Dendritic cell treated with granulocyte-macrophage colony-stimulating factor and Interleukin-4, amounts not matched to agents 40 ng/mL and 50 ng/mL, for 4 days (primary cell): ENCODE measurements at regions not wholly inside any gene's neighbourhood (a gene's known extent, or its start where the extent isn't known, plus 50 kb on each side); places are given as distances from the start of the nearest gene placed in this dataset.

Source experiments
- H3K27ac Mint-ChIP-seq: one replicate; pipeline ENCODE4 v1.8.0; 2022; ENCODE audit warnings: mild to moderate bottlenecking, mixed read lengths
- H3K27me3 Mint-ChIP-seq: one replicate; pipeline ENCODE4 v1.8.0; 2022; ENCODE audit warnings: mild to moderate bottlenecking, mixed read lengths
- H3K36me3 Mint-ChIP-seq: one replicate; pipeline ENCODE4 v1.8.0; 2022; ENCODE audit warnings: low read depth, mixed read lengths
- H3K4me1 Mint-ChIP-seq: one replicate; pipeline ENCODE4 v1.8.0; 2022; ENCODE audit warnings: low read depth, mixed read lengths
- H3K4me3 Mint-ChIP-seq: one replicate; pipeline ENCODE4 v1.8.0; 2022; ENCODE audit warnings: mild to moderate bottlenecking, moderate library complexity, mixed read lengths
- H3K9me3 Mint-ChIP-seq: one replicate; pipeline ENCODE4 v1.8.0; 2022; ENCODE audit warnings: mixed read lengths
- intact Hi-C: fragments of 100-400 bp; cut with micrococcal nuclease; formaldehyde crosslinking; loops from one replicate; pipeline ENCODE4 v1.15.0; 2022

DNA sequence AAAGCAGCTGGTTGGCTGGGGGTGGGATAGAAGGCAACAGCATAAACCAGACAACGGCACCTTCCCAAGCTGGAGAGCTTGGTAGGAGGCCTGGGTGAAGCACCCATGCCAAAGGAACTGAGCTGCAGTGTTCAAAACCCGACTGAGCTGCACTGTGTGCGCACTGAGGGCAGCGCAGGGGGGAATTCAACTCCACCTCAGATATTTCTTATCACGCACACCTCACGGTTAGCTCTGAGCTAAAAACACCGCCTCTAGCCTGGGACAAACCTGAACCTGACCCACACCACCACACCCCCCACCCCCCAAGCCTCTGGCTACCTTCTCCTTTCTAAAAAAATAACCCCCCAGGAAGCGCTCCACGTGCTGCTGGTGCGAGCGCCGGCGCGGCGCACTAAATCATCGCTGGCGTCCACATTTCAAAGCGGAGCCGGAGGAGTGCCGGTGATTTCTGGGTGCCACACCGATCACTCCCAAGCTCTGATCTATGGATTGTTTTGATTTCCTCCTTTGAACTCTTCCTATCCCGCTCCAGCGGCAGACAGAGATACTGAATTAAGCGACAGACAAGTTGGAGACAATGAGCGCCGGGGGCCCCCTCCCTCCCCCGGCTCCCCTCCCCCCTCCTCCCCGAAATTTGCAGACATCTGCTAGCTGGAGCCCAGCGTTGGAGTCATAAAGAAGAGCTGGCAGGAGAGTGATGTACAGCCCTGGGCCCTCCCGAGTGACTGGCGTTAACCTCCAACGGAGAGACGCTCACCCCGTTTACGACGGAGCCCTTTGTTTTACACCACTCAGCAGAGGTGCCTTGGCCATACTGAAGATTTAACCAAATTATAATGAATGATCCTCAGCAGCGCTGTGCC is 85.0 kb downstream of the NOG start:
- intact Hi-C loops: no loop called here
- Mint-ChIP-seq H3K9me3 (no peaks in the 10 kb centered on the region), H3K4me1 (peaks cover 16% of the 10 kb centered on the region), H3K27ac (no peak overlapping the region), H3K27me3 (peaks cover 41% of the 10 kb centered on the region), H3K4me3 (peak overlapping the region; percentile 49), H3K36me3 (no peaks in the 10 kb centered on the region)

DNA sequence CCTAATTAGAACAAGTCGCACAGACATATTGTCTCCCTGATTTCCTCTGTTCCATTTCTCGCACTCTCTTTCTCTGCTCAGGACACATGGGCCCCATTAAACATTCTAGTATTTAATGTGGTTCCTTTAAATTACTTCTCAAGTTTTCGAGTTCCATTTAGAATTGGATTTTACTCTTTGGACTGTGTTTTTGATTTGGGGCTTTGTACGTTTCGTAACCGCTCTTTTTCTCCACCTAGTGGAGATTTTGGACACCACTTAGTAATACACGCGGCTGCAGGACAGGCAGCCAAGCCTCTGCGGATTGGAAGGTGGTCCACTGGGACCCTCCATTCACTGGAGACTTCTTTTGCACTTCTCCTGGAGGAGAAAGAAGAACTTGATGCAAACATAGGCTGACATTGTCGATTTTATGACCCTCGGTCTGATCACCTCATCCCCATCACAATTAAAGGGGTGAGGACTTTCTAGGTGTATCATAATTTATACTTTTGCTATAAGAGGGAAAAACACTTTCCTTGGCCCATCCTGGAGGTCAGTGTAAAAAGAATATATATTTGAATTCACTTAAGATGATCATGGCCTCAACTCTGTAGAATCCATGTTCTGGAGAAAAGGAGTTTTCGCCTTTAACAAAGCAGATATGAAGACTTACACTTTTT is 85.7 kb downstream of the NOG start:
- H3K4me1 Mint-ChIP-seq: peaks cover 16% of the 10 kb centered on the region
- intact Hi-C loops: no loop called here
- no peaks in the 10 kb centered on the region for H3K36me3 Mint-ChIP-seq
- H3K27me3 Mint-ChIP-seq: peaks cover 41% of the 10 kb centered on the region
- H3K27ac Mint-ChIP-seq: no peak overlapping the region
- no peaks in the 10 kb centered on the region for H3K9me3 Mint-ChIP-seq
- H3K4me3 Mint-ChIP-seq: peak overlapping the region; percentile 48

GRCh38 chr17:56679777-56680422 is 86.4 kb downstream of the NOG start:
- no peaks in the 10 kb centered on the region for H3K9me3 Mint-ChIP-seq
- peaks cover 39% of the 10 kb centered on the region for H3K27me3 Mint-ChIP-seq
- no peaks in the 10 kb centered on the region for H3K36me3 Mint-ChIP-seq
- no peak overlapping the region for H3K27ac Mint-ChIP-seq
- H3K4me3 Mint-ChIP-seq: no peak overlapping the region
- intact Hi-C loops: loop anchor here (10.0 kb wide), 1 partner anchor 175 kb away; no protein-coding TSS in a partner anchor
- peaks cover 12% of the 10 kb centered on the region for H3K4me1 Mint-ChIP-seq

DNA sequence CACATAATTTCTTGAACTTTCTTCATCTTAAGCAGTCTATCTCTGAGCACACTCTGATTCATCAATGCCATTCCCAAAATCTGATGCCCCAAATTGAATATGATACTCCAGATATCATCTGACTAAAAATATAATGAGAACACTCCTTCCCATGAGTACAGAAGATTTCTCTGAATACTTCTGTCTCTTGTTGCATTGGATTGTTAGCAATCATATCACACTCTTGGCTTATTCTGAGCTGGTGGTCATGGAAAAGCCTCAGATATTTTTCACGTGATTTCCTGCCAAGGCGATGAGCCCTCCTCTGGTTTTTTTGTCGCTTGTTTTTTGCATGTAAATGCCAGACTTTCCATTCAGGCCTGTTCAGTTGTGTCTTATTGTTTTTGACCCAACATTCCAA is 87.2 kb downstream of the NOG start:
- no peaks in the 10 kb centered on the region for H3K9me3 Mint-ChIP-seq
- no peaks in the 10 kb centered on the region for H3K36me3 Mint-ChIP-seq
- peaks cover 37% of the 10 kb centered on the region for H3K27me3 Mint-ChIP-seq
- intact Hi-C loops: loop anchor here (10.0 kb wide), 1 partner anchor 176 kb away; no protein-coding TSS in a partner anchor
- no peak overlapping the region for H3K4me3 Mint-ChIP-seq
- H3K4me1 Mint-ChIP-seq: peaks cover 10% of the 10 kb centered on the region
- no peak overlapping the region for H3K27ac Mint-ChIP-seq

DNA sequence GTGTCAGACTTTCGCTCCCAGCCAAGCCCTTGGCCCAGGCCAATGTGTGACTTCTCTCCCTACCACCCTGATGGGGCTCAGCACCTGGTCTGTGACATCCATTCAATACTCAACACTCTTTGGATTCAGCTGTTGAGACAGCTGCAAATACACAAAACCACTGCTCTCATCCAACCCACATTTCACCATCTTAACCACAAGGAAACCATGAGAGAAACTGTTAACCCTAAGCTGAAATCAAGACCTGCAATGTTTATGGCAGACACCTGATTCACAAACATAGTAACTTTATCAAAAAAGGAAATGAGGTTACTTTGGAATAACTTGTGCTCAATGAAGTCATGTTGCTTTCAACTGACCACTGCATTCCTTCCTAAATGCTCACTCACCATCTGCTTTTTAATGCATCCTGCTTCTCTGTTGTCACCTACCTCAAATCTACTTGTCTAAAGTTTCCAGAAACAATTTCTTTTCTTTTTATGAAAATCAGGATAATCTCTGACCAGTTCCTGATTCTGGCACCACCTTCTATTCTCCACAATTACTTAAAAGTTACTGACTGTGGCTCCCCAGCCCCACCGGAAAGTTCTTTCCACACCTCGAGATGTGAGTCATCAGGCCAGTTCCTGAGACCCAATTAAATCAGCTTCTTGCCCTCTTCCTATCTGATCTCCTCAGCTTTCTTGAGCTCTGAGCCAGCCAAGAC is 88.2 kb downstream of the NOG start:
- H3K4me3 Mint-ChIP-seq: no peak overlapping the region
- no peak overlapping the region for H3K27ac Mint-ChIP-seq
- intact Hi-C loops: loop anchor here (10.0 kb wide), 1 partner anchor 177 kb away; no protein-coding TSS in a partner anchor
- H3K36me3 Mint-ChIP-seq: no peaks in the 10 kb centered on the region
- H3K4me1 Mint-ChIP-seq: peaks cover 10% of the 10 kb centered on the region
- H3K9me3 Mint-ChIP-seq: no peaks in the 10 kb centered on the region
- H3K27me3 Mint-ChIP-seq: peaks cover 33% of the 10 kb centered on the region

GRCh38 chr17:56688151-56688550 is 94.7 kb downstream of the NOG start:
- no peak overlapping the region for H3K4me3 Mint-ChIP-seq
- intact Hi-C loops: loop anchor here (10.0 kb wide), 1 partner anchor 183 kb away; no protein-coding TSS in a partner anchor
- H3K36me3 Mint-ChIP-seq: no peaks in the 10 kb centered on the region
- no peaks in the 10 kb centered on the region for H3K4me1 Mint-ChIP-seq
- no peaks in the 10 kb centered on the region for H3K9me3 Mint-ChIP-seq
- no peaks in the 10 kb centered on the region for H3K27me3 Mint-ChIP-seq
- H3K27ac Mint-ChIP-seq: no peak overlapping the region

DNA sequence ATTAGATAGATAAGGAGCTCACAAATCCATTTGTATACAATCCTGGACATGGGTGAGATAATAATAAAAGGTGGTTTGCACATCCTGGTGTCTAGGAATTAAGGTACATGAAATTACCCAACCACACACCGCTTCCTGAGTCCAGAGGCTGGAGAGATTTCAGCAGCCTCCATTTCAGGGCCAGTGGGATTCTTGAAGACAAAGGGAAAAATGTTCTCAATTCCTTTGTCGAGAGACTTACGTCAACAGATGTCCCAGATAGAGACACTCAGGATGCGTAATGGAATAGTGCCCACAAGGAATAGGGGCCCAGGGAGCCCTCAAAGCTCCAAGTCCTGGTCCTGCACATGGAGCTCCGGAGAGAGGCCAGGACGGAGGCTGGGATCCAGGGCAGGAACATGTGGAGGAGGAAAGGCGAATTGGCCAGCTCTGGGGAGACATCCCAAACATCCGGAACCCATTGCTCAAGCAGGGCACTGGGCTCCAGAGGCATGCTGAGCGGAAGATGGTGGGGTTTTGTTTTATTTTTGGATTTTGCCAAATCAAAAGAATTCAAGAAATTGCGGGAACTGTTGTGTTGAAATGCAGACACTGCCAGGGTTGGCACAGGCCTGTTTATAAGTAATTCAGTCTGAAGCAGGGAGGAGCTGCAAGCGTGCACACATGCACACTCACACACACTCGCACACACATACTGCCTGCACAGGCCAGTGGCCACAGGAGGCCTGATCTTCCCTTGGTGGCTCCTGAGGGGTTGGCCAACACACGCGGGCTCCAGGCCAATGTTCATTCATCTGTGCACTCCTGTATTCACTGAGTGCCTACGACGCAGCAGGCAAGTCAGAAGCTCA is 97.2 kb downstream of the NOG start:
- no peaks in the 10 kb centered on the region for H3K36me3 Mint-ChIP-seq
- no peaks in the 10 kb centered on the region for H3K9me3 Mint-ChIP-seq
- H3K4me3 Mint-ChIP-seq: no peak overlapping the region
- intact Hi-C loops: no loop called here
- no peaks in the 10 kb centered on the region for H3K27me3 Mint-ChIP-seq
- H3K27ac Mint-ChIP-seq: no peak overlapping the region
- no peaks in the 10 kb centered on the region for H3K4me1 Mint-ChIP-seq

DNA sequence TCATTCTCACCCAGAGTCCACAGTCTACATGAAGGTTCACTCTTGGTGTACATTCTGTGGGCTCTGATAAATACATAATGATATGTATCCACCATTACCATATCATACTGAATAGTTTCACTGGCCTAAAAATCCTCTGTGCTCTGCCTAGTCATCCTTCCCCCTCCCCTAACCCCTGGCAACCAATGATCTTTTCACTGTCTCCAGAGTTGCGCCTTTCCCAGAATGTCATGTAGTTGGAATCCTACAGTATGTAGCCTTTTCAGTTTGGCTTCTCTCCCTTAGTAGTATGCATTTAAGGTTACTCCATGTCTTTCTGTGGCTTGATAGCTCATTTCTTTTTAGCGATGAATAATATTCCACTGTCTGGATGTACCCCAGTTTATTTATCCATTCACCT is 101.3 kb downstream of the NOG start:
- intact Hi-C loops: no loop called here
- H3K4me3 Mint-ChIP-seq: no peak overlapping the region
- H3K27me3 Mint-ChIP-seq: no peaks in the 10 kb centered on the region
- no peak overlapping the region for H3K27ac Mint-ChIP-seq
- H3K9me3 Mint-ChIP-seq: no peaks in the 10 kb centered on the region
- no peaks in the 10 kb centered on the region for H3K36me3 Mint-ChIP-seq
- H3K4me1 Mint-ChIP-seq: peaks cover 5% of the 10 kb centered on the region

GRCh38 chr17:56697190-56697589 is 103.7 kb downstream of the NOG start:
- no peaks in the 10 kb centered on the region for H3K9me3 Mint-ChIP-seq

GRCh38 chr17:56699186-56699894 is 105.8 kb downstream of the NOG start:
- no peaks in the 10 kb centered on the region for H3K27me3 Mint-ChIP-seq
- no peak overlapping the region for H3K27ac Mint-ChIP-seq
- no peaks in the 10 kb centered on the region for H3K9me3 Mint-ChIP-seq
- intact Hi-C loops: no loop called here
- H3K4me3 Mint-ChIP-seq: no peak overlapping the region
- H3K4me1 Mint-ChIP-seq: peaks cover 5% of the 10 kb centered on the region
- no peaks in the 10 kb centered on the region for H3K36me3 Mint-ChIP-seq

More at GRCh38 chr17:56697190-56697589, 103.7 kb downstream of the NOG start:
- Mint-ChIP-seq H3K4me3 (no peak overlapping the region), H3K27me3 (no peaks in the 10 kb centered on the region), H3K36me3 (no peaks in the 10 kb centered on the region), H3K4me1 (peaks cover 5% of the 10 kb centered on the region), H3K27ac (no peak overlapping the region)
- intact Hi-C loops: no loop called here

- intact Hi-C loops: no loop called here
- no peak overlapping the region for H3K4me3 Mint-ChIP-seq
- no peak overlapping the region for H3K27ac Mint-ChIP-seq
- H3K27me3 Mint-ChIP-seq: no peaks in the 10 kb centered on the region
- H3K9me3 Mint-ChIP-seq: no peaks in the 10 kb centered on the region
- H3K4me1 Mint-ChIP-seq: peaks cover 5% of the 10 kb centered on the region
- H3K36me3 Mint-ChIP-seq: no peaks in the 10 kb centered on the region
Observed at GRCh38 chr17:56700919-56701420, 107.5 kb downstream of the NOG start.
